ENCODE measurements at regions not wholly inside any gene's neighbourhood (a gene's known extent, or its start where the extent isn't known, plus 50 kb on each side); places are given as distances from the start of the nearest gene placed in this dataset.

DNA sequence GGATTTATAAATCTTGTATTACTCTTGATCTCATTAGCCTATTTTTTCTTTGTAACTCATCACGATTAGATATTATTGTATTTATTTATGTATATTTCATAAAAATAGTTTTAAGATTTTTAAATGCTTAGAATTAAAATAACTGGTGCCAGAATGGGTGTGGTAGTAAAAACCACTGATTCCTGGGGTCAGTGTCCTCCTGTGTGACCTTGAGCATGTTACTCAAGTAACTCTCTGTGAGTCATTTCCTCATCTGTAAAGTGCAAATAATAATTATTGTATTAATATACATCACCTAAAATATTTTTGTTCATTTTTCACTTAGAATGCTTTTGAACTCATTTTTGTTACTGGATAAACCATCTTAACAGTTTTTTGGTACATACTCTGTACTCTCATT lies 91.3 kb upstream of the TMEM229A start:
- Histone ChIP-seq H3F3A (replicated peaks; ENCODE audit: insufficient read depth) (no peaks in the 10 kb centered on the region), H3K27ac (ENCODE audit: low read depth in 2 of 2, low read length in 1 of 2) (no peak overlapping the region), H3K4me3 (ENCODE audit: low read depth in 2 of 2, low read length in 1 of 2) (no peak overlapping the region), H3K9me3 (no peaks in the 10 kb centered on the region; the same call in 1 of the 2 replicates), H3K79me2 (ENCODE audit: insufficient read depth) (no peaks in the 10 kb centered on the region), H3K4me2 (no peak overlapping the region), H3K27me3 (ENCODE audit: insufficient read depth) (no peaks in the 10 kb centered on the region), H3K36me3 (replicated peaks in 1 of 2; ENCODE audit: control insufficient read depth in 1 of 2, insufficient read depth in 2 of 2, low read length in 1 of 2) (no peaks in the 10 kb centered on the region), H4K20me1 (ENCODE audit: insufficient read depth) (no peaks in the 10 kb centered on the region), H3K9me2 (no peaks in the 10 kb centered on the region), H3K9ac (no peak overlapping the region), H2AFZ (ENCODE audit: low read depth) (no peak overlapping the region; the same call in 1 of the 2 replicates), H3K4me1 (ENCODE audit: control insufficient read depth in 1 of 2, insufficient read depth in 2 of 2, low read depth in 1 of 2, low read length in 1 of 2) (no peaks in the 10 kb centered on the region)
- ChIA-PET POLR2A (no interaction called here), CTCF (no interaction called here)
- TF ChIP-seq, protein P1, sequence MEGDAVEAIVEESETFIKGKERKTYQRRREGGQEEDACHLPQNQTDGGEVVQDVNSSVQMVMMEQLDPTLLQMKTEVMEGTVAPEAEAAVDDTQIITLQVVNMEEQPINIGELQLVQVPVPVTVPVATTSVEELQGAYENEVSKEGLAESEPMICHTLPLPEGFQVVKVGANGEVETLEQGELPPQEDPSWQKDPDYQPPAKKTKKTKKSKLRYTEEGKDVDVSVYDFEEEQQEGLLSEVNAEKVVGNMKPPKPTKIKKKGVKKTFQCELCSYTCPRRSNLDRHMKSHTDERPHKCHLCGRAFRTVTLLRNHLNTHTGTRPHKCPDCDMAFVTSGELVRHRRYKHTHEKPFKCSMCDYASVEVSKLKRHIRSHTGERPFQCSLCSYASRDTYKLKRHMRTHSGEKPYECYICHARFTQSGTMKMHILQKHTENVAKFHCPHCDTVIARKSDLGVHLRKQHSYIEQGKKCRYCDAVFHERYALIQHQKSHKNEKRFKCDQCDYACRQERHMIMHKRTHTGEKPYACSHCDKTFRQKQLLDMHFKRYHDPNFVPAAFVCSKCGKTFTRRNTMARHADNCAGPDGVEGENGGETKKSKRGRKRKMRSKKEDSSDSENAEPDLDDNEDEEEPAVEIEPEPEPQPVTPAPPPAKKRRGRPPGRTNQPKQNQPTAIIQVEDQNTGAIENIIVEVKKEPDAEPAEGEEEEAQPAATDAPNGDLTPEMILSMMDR (IDR thresholded peaks at IDR 0.05), result no peak
- no peak for TF ChIP-seq GATA2 (CRISPR knock-in tag; IDR thresholded peaks at IDR 0.05)
- TF ChIP-seq, protein P2, sequence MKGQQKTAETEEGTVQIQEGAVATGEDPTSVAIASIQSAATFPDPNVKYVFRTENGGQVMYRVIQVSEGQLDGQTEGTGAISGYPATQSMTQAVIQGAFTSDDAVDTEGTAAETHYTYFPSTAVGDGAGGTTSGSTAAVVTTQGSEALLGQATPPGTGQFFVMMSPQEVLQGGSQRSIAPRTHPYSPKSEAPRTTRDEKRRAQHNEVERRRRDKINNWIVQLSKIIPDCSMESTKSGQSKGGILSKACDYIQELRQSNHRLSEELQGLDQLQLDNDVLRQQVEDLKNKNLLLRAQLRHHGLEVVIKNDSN (IDR thresholded peaks at IDR 0.05; ENCODE audit: borderline replicate concordance, low read depth), result no peak
- TF ChIP-seq, protein P3, sequence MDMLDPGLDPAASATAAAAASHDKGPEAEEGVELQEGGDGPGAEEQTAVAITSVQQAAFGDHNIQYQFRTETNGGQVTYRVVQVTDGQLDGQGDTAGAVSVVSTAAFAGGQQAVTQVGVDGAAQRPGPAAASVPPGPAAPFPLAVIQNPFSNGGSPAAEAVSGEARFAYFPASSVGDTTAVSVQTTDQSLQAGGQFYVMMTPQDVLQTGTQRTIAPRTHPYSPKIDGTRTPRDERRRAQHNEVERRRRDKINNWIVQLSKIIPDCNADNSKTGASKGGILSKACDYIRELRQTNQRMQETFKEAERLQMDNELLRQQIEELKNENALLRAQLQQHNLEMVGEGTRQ (IDR thresholded peaks at IDR 0.05; ENCODE audit: borderline replicate concordance, low read depth, low read length), result no peak
- no peak for TF ChIP-seq FOXJ3 (CRISPR knock-in tag; IDR thresholded peaks at IDR 0.05)
- no peak for TF ChIP-seq YY1 (IDR thresholded peaks at IDR 0.05; ENCODE audit: low read depth)
- no peak for TF ChIP-seq TCF12 (IDR thresholded peaks at IDR 0.05)
- TF ChIP-seq ELF1 (IDR thresholded peaks at IDR 0.05), result no peak
- TF ChIP-seq EP300 (IDR thresholded peaks at IDR 0.05; ENCODE audit: borderline replicate concordance in 1 of 2, low read depth in 1 of 2, low read length in 1 of 2), result no peak
- TF ChIP-seq NRF1 (IDR thresholded peaks at IDR 0.05; ENCODE audit: low read depth, low read length), result no peak
- TF ChIP-seq, protein P4, sequence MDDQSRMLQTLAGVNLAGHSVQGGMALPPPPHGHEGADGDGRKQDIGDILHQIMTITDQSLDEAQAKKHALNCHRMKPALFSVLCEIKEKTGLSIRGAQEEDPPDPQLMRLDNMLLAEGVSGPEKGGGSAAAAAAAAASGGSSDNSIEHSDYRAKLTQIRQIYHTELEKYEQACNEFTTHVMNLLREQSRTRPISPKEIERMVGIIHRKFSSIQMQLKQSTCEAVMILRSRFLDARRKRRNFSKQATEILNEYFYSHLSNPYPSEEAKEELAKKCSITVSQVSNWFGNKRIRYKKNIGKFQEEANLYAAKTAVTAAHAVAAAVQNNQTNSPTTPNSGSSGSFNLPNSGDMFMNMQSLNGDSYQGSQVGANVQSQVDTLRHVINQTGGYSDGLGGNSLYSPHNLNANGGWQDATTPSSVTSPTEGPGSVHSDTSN (IDR thresholded peaks at IDR 0.05), result no peak
- TF ChIP-seq MEF2A (IDR thresholded peaks at IDR 0.05; ENCODE audit: borderline replicate concordance, low read depth), result no peak
- WGBS (ENCODE audit: low lambda C conversion rate), result 43% methylated on average over 1 of the region's 1 CpG
- no peak for DNase-seq

DNA sequence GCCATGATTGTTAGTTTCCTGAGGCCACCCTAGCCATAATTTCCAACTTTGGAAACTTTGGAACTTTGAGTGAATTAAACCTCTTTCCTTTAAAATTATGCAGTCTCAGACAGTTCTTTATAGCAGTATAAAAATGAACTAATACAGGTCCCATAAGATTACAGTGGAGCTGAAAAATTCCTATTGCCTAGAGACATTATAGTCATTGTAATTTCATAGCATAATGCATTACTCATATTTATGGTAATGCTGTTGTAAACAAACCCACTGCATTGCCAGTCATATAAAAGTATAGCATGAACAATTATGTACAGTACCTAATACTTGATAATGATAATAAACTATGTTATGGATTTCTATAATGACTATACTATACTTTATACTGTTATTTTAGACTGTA lies 88.0 kb upstream of the TMEM229A start:
- Histone ChIP-seq H3K27me3 (ENCODE audit: insufficient read depth) (no peaks in the 10 kb centered on the region), H3K79me2 (ENCODE audit: insufficient read depth) (no peaks in the 10 kb centered on the region), H3K4me3 (ENCODE audit: low read depth in 2 of 2, low read length in 1 of 2) (no peak overlapping the region), H2AFZ (ENCODE audit: low read depth) (no peak overlapping the region), H3K27ac (ENCODE audit: low read depth in 2 of 2, low read length in 1 of 2) (no peak overlapping the region), H3K36me3 (replicated peaks in 1 of 2; ENCODE audit: control insufficient read depth in 1 of 2, insufficient read depth in 2 of 2, low read length in 1 of 2) (no peaks in the 10 kb centered on the region), H3K9ac (no peak overlapping the region), H3K9me2 (0 out of 2 replicates have a peak, but pooled peaks cover 4% of the 10 kb centered on the region), H3K4me1 (ENCODE audit: control insufficient read depth in 1 of 2, insufficient read depth in 2 of 2, low read depth in 1 of 2, low read length in 1 of 2) (no peaks in the 10 kb centered on the region), H4K20me1 (ENCODE audit: insufficient read depth) (no peaks in the 10 kb centered on the region), H3K9me3 (no peaks in the 10 kb centered on the region; the same call in 1 of the 2 replicates), H3K4me2 (no peak overlapping the region), H3F3A (replicated peaks; ENCODE audit: insufficient read depth) (no peaks in the 10 kb centered on the region)
- DNase-seq, result no peak
- TF ChIP-seq, protein P5, sequence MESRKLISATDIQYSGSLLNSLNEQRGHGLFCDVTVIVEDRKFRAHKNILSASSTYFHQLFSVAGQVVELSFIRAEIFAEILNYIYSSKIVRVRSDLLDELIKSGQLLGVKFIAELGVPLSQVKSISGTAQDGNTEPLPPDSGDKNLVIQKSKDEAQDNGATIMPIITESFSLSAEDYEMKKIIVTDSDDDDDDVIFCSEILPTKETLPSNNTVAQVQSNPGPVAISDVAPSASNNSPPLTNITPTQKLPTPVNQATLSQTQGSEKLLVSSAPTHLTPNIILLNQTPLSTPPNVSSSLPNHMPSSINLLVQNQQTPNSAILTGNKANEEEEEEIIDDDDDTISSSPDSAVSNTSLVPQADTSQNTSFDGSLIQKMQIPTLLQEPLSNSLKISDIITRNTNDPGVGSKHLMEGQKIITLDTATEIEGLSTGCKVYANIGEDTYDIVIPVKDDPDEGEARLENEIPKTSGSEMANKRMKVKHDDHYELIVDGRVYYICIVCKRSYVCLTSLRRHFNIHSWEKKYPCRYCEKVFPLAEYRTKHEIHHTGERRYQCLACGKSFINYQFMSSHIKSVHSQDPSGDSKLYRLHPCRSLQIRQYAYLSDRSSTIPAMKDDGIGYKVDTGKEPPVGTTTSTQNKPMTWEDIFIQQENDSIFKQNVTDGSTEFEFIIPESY (IDR thresholded peaks at IDR 0.05; ENCODE audit: borderline replicate concordance, low read depth), result no peak
- TF ChIP-seq SMC3 (IDR thresholded peaks at IDR 0.05; ENCODE audit: low read depth, low read length) (no peak), POLR2AphosphoS5 (IDR thresholded peaks at IDR 0.05; ENCODE audit: low read depth, low read length) (no peak), EZH2phosphoT487 (IDR thresholded peaks at IDR 0.05; ENCODE audit: borderline replicate concordance, low read depth) (no peak), TCF12 (IDR thresholded peaks at IDR 0.05) (no peak), TAF1 (IDR thresholded peaks at IDR 0.05; ENCODE audit: borderline replicate concordance, low read depth, low read length) (no peak), CHD2 (IDR thresholded peaks at IDR 0.05; ENCODE audit: low read length, partially characterized antibody) (no peak)
- TF ChIP-seq, protein P6, sequence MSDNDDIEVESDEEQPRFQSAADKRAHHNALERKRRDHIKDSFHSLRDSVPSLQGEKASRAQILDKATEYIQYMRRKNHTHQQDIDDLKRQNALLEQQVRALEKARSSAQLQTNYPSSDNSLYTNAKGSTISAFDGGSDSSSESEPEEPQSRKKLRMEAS (IDR thresholded peaks at IDR 0.05; ENCODE audit: low read depth), result no peak
- TF ChIP-seq, protein P3 (IDR thresholded peaks at IDR 0.05; ENCODE audit: borderline replicate concordance, low read depth, low read length), result no peak
- ChIA-PET CTCF (interaction anchor here (0.7 to 1.2 kb wide), 2 partner anchors 18 to 154 kb away, joined by 3 read pairs; no protein-coding TSS in a partner anchor), POLR2A (no interaction called here)

Measured in SK-N-SH (cell line).